Anterior cingulate cortex (tissue), 58 donors: ENCODE measurements at regions not wholly inside any gene's neighbourhood (a gene's known extent, or its start where the extent isn't known, plus 50 kb on each side); places are given as distances from the start of the nearest gene placed in this dataset.
"Not testable (repeated sequence)": the region's sequence is repeated elsewhere in the genome, so short reads cannot be mapped to it uniquely, and the experiment has no call there.

Experiments used
- DNase-seq, 58 donors: peaks; one replicate each; lab custom pipeline; 2025; lab: John Stamatoyannopoulos, UW

GRCh38 chr2:193869564-193869963 lies 1674.8 kb upstream of the TMEFF2 start:
- DNase-seq, result no peak

- peak in 15 of 58 donors; percentile 2 to 32 (median 7) for DNase-seq
These were observed 1674.1 kb upstream of the TMEFF2 start for GRCh38 chr2:193868833-193869232.

- no peak for DNase-seq
These were observed 1673.4 kb upstream of the TMEFF2 start for GRCh38 chr2:193868132-193868531.

- no peak for DNase-seq
These were observed 1672.7 kb upstream of the TMEFF2 start for GRCh38 chr2:193867454-193867853.

GRCh38 chr2:193861557-193861956 lies 1666.8 kb upstream of the TMEFF2 start:
- DNase-seq, result no peak

- DNase-seq, result no peak
These were observed 1653.3 kb upstream of the TMEFF2 start for GRCh38 chr2:193847991-193848390.

GRCh38 chr2:193847130-193847529 lies 1652.4 kb upstream of the TMEFF2 start:
- no peak for DNase-seq

- no peak for DNase-seq
These were observed 1650.9 kb upstream of the TMEFF2 start for GRCh38 chr2:193845604-193846003.

GRCh38 chr2:193843675-193844074 lies 1648.9 kb upstream of the TMEFF2 start:
- no peak for DNase-seq

- DNase-seq, result no peak
These were observed 1646.8 kb upstream of the TMEFF2 start for GRCh38 chr2:193841384-193842150.

GRCh38 chr2:193837111-193837738 lies 1642.5 kb upstream of the TMEFF2 start:
- DNase-seq, result no peak

GRCh38 chr2:193836424-193837006 lies 1641.8 kb upstream of the TMEFF2 start:
- DNase-seq, result not testable (repeated sequence)

GRCh38 chr2:193833895-193834294 lies 1639.2 kb upstream of the TMEFF2 start:
- not testable (repeated sequence) for DNase-seq

GRCh38 chr2:193824474-193824873 lies 1629.7 kb upstream of the TMEFF2 start:
- DNase-seq, result no peak

- no peak for DNase-seq
These were observed 1624.2 kb upstream of the TMEFF2 start for GRCh38 chr2:193818801-193819499.

GRCh38 chr2:193816008-193816407 lies 1621.3 kb upstream of the TMEFF2 start:
- DNase-seq, result no peak

GRCh38 chr2:193810533-193810932 lies 1615.8 kb upstream of the TMEFF2 start:
- DNase-seq, result no peak

GRCh38 chr2:193808877-193809276 lies 1614.1 kb upstream of the TMEFF2 start:
- DNase-seq, result no peak

- DNase-seq, result no peak
These were observed 1611.5 kb upstream of the TMEFF2 start for GRCh38 chr2:193806088-193806774.

- DNase-seq, result no peak
These were observed 1602.1 kb upstream of the TMEFF2 start for GRCh38 chr2:193796847-193797246.

GRCh38 chr2:193793914-193794313 lies 1599.2 kb upstream of the TMEFF2 start:
- DNase-seq, result no peak
